AG04450 (cell line): ENCODE measurements at regions not wholly inside any gene's neighbourhood (a gene's known extent, or its start where the extent isn't known, plus 50 kb on each side); places are given as distances from the start of the nearest gene placed in this dataset.

Source experiments
- CTCF ChIA-PET: fragments of 300-600, 350-600 bp; formaldehyde crosslinking; extraction: SDS; loops from one replicate; lab custom pipeline; 2022; ENCODE audit warnings: antibody characterized with exemption, inconsistent platforms; lab: Charles Lee
- POLR2A ChIA-PET: fragments of 350-600 bp; formaldehyde crosslinking; extraction: SDS; loops from one replicate; lab custom pipeline; 2021; ENCODE audit warnings: antibody characterized with exemption, inconsistent platforms; lab: Yijun Ruan, JAX
- DNase-seq: peaks from one replicate; pipeline ENCODE4 v3.0.0-alpha.2; 2011; ENCODE audit warnings: low read depth, low spot score
- H3K27ac ChIP-seq: one replicate; pipeline ENCODE4 v1.5.1; 2012; ENCODE audit warnings: low read depth, low read length, control low read depth
- H3K27me3 ChIP-seq: one replicate; pipeline ENCODE4 v1.6.0; 2012; ENCODE audit warnings: low read length; ENCODE audit not compliant: control insufficient read depth, insufficient read depth
- H3K4me3 ChIP-seq: 2 replicates; pipeline ENCODE4 v1.5.1; 2011; ENCODE audit warnings: mild to moderate bottlenecking, low read depth, low read length, control low read depth
- H3K9me3 ChIP-seq: 2 replicates; pipeline ENCODE4 v1.5.1; 2012; ENCODE audit warnings: low read length; ENCODE audit not compliant: control insufficient read depth, insufficient read depth
- TF ChIP-seq, protein P1 (sequence below): IDR thresholded peaks from 2 replicates; pipeline ENCODE4 v1.5.1; 2011; ENCODE audit warnings: low read depth, low read length, control low read depth, inconsistent platforms

GRCh38 chrX:148354916-148355315, 145.5 kb upstream of the AFF2 start:
- TF ChIP-seq, protein P1, sequence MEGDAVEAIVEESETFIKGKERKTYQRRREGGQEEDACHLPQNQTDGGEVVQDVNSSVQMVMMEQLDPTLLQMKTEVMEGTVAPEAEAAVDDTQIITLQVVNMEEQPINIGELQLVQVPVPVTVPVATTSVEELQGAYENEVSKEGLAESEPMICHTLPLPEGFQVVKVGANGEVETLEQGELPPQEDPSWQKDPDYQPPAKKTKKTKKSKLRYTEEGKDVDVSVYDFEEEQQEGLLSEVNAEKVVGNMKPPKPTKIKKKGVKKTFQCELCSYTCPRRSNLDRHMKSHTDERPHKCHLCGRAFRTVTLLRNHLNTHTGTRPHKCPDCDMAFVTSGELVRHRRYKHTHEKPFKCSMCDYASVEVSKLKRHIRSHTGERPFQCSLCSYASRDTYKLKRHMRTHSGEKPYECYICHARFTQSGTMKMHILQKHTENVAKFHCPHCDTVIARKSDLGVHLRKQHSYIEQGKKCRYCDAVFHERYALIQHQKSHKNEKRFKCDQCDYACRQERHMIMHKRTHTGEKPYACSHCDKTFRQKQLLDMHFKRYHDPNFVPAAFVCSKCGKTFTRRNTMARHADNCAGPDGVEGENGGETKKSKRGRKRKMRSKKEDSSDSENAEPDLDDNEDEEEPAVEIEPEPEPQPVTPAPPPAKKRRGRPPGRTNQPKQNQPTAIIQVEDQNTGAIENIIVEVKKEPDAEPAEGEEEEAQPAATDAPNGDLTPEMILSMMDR, result no peak
- DNase-seq, result no peak
- no peaks in the 10 kb centered on the region for H3K27me3 ChIP-seq
- no peak overlapping the region for H3K4me3 ChIP-seq
- CTCF ChIA-PET, result no interaction called here
- H3K27ac ChIP-seq, result no peak overlapping the region
- H3K9me3 ChIP-seq, result peaks cover 2% of the 10 kb centered on the region; the same call in 1 of the 2 replicates
- POLR2A ChIA-PET, result no interaction called here

DNA sequence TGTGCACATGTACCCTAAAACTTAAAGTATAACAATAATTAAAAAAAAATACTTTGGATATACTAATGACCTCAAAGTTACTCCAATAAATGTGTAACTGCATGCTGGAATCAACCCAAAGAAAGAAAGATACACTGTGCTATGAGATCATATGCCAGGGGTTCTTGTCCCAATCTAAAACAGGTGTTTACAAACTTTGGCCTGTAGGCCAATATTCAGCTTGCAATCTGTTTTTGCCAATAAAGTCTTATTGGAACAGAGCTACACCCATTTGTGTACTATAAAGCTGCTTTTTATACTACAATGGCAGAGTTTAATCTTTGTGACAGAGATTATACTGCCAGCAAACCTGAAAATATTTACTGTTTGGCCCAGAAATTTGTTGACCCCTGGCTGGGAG, 138.8 kb upstream of the AFF2 start:
- CTCF ChIA-PET, result no interaction called here
- no peaks in the 10 kb centered on the region for H3K9me3 ChIP-seq
- POLR2A ChIA-PET, result no interaction called here
- H3K27me3 ChIP-seq, result no peaks in the 10 kb centered on the region
- TF ChIP-seq, protein P1, result no peak
- H3K27ac ChIP-seq, result no peak overlapping the region
- no peak for DNase-seq
- H3K4me3 ChIP-seq, result no peak overlapping the region

GRCh38 chrX:148363471-148364235, 136.8 kb upstream of the AFF2 start:
- Histone ChIP-seq H3K4me3 (no peak overlapping the region), H3K27ac (no peak overlapping the region), H3K9me3 (no peaks in the 10 kb centered on the region), H3K27me3 (no peaks in the 10 kb centered on the region)
- ChIA-PET CTCF (no interaction called here), POLR2A (no interaction called here)
- DNase-seq, result no peak
- TF ChIP-seq, protein P1, result no peak

DNA sequence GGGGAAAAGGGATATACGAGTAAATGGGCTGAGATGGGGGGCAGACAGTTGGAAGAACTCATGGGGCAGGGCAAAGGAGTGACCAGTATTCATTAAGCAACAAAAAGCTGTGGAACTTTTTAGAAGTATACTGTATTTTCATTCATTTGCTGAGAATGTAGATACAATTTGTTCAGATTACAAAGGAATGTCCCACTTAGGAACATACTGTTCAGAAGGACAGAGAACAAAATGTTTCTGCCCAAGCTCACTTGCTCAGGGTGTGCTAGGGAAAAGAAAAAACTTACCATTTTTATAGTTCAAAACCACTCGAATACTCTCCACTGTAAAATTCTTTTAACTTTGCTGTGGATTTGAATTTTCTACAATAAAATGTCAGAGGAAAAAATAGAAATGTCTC, 135.2 kb upstream of the AFF2 start:
- TF ChIP-seq, protein P1, result no peak
- H3K27ac ChIP-seq, result no peak overlapping the region
- no peaks in the 10 kb centered on the region for H3K27me3 ChIP-seq
- no peak overlapping the region for H3K4me3 ChIP-seq
- POLR2A ChIA-PET, result no interaction called here
- CTCF ChIA-PET, result no interaction called here
- H3K9me3 ChIP-seq, result no peaks in the 10 kb centered on the region
- no peak for DNase-seq

GRCh38 chrX:148371291-148371690, 129.1 kb upstream of the AFF2 start:
- no peak overlapping the region for H3K4me3 ChIP-seq
- TF ChIP-seq, protein P1, result no peak
- POLR2A ChIA-PET, result no interaction called here
- no peaks in the 10 kb centered on the region for H3K27me3 ChIP-seq
- CTCF ChIA-PET, result no interaction called here
- H3K27ac ChIP-seq, result no peak overlapping the region
- no peaks in the 10 kb centered on the region for H3K9me3 ChIP-seq
- DNase-seq, result no peak
